Hematopoietic multipotent progenitor cell treated with erythropoietin and hydrocortisone succinate and interleukin-3 and kit ligand, for 17 days (in vitro differentiated cells): ENCODE measurements at regions not wholly inside any gene's neighbourhood (a gene's known extent, or its start where the extent isn't known, plus 50 kb on each side); places are given as distances from the start of the nearest gene placed in this dataset.
"Not testable (repeated sequence)": the region's sequence is repeated elsewhere in the genome, so short reads cannot be mapped to it uniquely, and the experiment has no call there.

ENCODE experiments used
- DNase-seq: peaks from one replicate; pipeline ENCODE4 v3.0.0-alpha.2; 2015; ENCODE audit warnings: low spot score

DNA sequence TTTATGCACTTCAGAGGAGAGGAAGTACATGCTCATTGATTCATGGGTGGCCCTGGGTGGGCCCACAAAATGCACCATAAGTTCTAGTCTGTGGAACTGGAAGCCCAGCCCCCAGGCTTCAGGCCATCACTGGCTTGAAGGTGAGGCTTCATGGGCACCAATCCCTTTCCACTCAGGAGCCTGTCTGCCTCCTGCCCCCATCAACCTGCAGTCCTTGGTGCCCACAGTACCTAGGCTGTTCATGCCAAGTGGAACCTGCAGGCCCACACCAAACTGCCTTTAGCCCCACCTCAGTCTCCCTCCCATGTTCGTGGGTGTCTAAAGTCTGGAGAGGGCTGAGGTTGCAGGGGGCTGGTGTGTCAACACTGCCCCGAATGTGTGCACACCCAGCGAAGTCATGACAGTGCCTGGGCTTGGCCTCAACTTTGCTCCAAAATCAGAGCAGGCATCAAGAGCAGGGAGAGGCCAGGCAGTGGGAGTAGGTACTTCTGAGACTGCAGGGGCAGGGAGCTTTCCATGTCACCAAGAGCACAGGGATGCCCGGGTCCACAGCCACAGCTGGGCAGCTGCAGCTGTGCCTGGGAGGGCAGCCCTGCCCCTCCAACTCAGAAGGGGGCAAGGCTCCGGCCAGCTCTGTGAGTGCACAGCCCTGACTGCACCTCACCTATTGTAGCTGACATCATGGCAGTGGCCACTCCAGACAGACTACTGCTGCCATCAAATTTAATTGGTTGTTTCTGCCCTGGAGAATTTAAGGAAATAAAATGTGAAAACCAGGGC is 1250.4 kb upstream of the IGFBP7 start:
- no peak for DNase-seq

DNA sequence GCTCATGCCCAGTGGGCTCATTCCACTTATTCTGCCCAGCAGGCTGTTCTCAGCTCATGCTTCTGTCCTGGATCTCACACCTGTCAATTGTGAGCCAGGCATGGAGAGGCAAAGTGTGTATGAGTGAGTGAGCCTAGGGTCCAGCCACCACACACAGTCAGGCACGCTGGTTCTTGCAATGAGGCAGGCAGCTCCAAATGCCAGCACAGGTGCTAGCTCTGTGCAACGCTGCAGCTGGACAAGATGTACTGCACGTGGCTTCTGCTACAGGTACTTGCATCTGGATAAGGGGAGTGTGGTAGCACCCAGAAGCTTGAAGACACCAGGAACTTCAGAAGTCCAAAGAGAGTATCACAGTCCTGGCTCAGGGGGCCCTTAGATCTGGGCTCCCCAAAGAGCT is 1249.4 kb upstream of the IGFBP7 start:
- no peak for DNase-seq

DNA sequence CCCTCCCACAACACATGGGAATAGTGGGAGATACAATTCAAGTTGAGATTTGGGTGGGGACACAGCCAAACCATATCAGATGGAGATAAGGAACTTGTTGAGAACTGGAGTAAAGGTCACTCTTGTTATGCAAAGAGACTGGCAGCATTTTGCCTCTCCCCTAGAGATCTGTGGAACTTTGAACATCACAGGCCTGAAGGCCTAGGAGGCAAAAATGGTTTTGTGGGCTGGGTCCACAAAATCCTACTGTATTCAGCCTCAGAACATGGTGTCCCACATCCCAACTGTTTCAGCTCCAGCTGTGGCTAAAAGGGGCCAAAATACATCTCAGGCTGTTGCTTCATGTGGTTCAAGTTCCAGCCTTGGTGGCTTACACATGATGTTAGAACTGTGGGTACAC is 1247.8 kb upstream of the IGFBP7 start:
- DNase-seq: no peak

DNA sequence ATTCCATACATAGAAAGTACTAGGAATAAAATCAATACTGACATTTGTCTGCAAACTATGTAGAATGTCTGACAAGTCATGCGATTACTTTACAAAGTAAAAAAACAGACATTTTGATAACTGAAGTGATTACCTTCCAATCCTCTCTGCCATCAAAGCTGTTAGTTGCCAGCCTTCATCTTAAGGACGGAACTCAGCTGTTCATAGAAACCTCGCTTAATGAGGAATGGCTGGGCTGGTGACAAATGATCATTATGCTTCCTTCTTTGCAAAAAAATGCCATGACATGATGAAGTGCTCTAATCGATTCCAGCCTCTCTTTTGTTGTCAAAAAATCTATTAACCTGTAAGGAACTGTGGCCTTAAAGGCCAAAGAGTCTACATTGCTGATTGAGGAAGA is 1214.9 kb upstream of the IGFBP7 start:
- no peak for DNase-seq

DNA sequence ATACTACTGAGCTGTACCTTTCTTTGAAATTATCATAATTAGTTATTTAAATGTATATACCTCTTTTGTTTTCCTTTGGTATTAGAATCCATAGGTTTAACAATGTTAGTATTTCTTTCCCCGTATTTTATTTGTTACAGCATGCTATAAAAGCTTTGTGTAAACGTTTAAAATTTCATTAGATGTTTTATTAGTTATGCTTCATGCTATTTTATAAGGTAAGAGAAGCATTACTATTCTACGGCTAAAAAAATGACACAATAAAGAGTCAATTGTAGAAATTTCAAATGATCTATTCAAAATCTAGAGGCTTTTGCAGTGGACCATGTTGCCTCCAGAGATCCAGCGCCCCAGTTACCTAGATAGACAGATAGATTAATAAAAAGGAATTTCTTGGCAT is 1203.3 kb upstream of the IGFBP7 start:
- no peak for DNase-seq

DNA sequence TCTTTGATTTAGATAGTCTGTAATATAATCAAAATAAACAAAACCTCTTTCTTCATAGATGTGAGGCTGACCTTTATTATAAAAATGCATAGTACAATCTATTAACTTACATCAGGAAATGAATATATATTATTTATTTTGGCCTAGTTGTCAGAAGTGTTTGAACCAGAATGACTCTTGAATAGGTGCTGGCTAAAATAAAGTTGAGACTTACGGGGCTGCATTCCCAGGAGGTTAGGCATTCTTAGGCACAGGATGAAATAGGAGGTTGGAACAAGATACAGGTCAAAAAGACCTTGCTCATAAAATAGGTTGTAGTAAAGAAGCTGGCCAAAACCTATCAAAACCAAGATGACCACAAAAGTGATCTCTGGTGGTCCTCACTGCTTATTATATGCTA is 1193.3 kb upstream of the IGFBP7 start:
- no peak for DNase-seq

DNA sequence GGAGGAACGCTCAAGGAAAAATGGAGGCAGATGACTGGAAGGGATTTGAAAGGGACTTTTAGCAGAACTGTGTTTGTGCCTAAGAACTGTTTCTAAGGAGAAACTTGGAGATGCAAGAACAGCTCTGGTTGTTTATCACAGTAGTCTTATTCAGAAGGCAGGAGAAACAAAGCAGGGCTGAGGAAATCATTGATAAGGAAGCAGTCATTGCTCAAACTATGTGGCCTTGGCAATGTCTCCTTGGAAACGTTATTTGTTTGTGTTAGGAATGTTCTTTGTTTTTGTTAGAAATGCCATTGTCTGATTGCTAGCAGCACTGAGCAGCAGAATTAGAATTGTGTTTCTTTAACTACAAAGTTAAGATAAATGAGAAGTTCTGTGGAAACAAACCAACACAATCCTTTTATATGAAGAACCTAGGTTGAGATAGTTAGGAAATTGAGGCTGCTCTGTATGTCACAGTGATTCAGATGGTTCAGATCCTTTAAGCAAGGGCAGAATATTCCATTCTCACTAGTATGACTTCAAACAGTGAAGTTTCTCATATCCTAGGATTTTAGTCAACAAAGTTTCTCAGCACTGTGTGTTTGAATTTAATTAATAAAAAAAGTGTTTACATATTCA is 1191.3 kb upstream of the IGFBP7 start:
- no peak for DNase-seq

DNA sequence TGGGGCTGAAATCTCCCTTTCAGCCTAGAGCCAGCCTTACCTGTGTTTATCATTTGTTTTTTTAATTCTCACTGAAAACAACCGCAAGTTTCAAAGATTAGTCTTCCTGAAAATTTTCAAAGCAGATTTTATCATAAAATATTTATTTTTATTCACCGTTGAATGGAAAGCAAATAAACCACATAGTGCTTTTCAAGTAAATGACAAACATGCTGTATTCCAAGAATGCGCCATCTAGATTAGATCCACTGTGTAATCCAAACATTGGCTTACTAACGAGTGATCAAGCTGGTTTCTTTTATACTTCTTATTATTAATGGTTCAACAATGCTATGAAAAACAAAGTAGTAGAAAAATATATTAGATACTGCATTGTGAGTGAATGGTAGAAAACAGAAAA is 1176.2 kb upstream of the IGFBP7 start:
- no peak for DNase-seq

DNA sequence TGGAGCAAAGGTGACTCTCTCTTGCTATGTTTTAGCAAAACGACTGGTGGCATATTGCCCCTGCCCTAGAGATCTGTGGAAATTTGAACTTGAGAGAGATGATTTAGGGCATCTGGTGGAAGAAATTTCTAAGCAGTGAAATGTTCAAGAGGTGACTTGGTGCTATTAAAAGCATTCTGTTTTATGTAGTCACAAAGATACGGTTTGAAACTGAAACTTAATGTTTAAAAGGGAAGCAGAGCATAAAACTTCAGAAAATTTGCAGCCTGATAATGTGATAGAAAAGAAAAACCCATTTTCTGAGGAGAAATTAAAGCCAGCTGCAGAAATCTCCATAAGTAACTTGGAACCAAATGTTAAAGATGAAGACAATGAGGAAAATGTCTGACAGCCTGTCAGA is 1170.7 kb upstream of the IGFBP7 start:
- DNase-seq: not testable (repeated sequence)

DNA sequence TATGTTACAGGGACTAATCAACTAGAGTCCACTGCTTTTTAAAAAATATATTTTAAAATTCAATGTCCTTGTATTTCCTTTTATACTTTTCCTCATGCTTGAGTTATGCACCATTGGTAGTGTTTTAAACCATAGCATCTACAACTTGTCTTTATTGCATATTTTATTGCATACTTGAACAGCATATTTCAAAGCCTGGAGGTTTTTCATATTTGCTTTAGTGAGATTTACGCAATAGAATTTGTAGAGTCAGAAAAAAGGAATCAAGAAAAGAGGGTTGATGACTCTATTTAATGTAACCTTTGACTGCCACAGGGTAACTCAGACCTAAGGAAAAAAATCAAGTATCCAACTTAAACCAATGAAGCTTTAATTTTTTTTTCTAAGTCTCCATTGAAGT is 1165.7 kb upstream of the IGFBP7 start:
- DNase-seq: no peak

DNA sequence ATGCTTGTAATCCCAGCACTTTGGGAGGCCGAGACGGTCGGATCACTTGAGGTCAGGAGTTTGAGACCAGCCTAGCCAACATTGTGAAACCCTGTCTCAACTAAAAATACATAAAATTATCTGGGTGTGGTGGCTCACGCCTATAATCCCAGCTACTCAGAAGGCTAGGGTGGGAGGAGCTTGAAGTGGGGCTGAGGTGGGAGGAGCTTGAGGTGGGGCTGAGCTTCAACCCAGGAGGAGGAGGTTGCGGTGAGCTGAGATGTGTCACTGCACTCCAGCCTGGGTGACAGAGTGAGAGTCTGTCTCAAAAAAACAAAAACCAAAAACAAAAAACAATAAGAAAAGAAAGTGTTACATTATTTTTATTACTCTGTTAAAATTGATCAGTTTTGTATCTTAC is 1164.4 kb upstream of the IGFBP7 start:
- no peak for DNase-seq

DNA sequence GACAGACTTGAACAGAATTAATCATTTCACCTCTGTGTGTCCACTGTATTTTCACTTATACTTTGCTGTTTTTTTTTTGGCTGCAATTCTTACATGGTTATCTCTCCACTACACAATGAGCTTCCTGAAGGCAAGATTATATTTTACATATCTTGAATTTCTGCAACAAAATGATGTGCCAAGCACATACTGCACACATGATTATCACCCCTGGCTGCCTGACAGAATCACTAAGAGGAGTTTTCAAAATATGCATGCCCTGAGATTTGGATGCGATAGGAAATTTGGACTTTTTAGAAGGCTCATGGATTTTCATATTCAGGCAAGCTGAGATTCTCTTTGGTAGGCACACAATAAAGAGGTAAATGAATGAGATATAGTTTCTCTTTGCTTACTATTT is 1162.1 kb upstream of the IGFBP7 start:
- DNase-seq: no peak

DNA sequence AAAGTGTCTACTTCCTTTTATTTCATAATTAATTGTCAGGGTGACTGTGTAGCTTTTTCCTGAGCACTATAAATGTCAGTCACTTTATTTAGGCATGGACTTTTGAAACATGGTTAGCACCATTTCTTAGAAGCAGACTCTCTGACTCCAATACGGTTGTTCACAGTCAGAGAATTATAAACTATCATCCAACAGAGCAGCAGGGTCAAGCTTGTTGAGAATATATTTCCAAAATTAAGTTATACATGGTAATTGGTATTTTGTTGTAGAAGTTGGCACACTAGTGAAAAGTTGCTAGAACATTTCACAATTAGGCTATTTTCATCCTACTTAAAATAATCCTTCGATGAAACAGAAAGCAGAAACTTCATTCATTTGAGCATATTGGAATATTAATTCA is 1155.5 kb upstream of the IGFBP7 start:
- DNase-seq: no peak

DNA sequence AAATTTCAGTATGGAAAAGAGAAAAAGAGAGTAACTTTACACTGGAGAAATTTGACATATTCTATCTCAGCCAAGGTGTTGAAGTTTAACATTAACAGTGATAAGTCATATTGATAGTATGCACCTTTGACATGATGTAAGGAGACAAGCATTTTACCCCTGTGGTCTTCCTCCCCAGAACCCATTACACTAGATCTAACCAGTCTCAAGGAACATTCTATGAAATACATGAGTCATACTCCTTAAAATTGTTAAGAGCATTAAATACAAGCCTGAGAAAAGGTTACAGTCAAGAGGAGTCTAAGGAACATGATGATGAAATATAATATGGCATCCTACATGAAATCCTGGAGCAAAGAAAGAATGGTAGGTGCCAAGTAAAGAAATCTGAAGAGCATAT is 1151.3 kb upstream of the IGFBP7 start:
- no peak for DNase-seq

DNA sequence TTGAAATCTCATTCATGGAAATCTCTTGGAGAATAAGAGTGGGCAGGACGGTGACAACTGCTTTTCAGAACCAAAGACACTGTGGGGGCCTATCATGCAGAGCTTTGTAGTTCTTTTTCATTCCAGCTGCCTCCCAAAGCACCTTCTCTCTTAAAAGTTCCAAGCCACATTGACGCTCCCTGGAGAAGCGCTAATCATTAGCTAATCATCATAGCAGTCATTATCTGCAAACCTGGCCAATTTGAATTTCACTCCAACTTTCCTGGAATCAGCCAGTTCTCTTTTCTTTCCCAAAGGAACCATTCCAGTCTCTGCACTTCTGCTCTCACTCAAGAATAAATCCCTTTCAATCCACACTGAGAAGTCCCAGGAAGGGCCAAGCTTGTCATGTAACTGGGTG is 1144.1 kb upstream of the IGFBP7 start:
- no peak for DNase-seq

DNA sequence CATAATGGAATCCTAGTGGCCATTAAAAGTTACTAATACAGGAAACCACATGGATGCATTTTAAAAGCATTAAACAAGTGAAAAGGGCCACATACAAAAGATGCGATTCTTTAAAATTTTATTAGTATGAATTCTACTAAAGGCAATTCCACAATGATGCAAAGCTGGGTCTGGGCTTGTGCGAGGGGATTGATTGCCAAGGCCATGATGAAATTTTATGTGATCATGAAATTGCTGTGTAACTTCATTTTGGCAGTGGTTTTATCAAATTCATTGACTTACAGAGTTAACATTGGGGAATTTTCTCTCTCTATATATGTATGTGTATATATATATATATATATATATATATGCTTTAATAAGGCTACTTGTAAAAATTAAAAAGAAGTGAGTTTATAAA is 1142.5 kb upstream of the IGFBP7 start:
- DNase-seq: no peak

DNA sequence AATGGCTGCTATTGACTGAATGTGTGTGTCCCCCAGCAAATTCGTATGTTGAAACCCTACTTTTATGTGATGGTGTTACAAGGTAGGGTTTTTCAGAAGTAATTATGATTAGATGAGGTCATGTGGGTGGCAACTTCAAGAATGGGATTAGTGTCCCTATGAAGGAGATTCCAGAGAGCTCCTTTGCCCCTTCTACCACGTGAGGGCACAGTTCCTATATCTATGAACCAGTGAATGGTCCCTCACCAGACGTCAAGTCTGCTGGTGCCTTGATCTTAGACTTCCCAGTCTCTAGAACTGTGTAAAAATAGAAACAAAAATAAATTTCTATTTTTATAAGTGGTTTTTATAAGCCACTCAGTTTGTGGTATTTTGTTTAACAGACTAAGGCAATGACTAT is 1137.6 kb upstream of the IGFBP7 start:
- no peak for DNase-seq

DNA sequence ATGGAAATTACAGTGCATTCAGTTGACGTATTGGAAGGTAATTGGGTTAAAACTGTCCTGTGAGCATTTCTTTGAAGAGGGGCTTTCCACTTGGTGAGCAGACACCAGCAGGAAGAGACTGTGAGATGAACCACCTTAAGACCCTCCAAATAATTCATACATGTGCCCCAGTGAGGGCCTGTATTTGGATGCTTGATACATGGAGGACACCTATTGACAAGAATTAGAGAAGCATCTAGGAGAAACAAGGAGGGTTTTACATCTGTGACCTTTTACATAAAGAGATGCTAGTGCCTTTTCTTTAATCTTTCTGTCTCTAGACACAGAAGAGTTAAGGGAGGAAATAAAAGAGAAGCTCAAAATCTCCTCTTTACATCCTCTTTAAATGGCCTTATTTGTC is 1115.3 kb upstream of the IGFBP7 start:
- DNase-seq: no peak

DNA sequence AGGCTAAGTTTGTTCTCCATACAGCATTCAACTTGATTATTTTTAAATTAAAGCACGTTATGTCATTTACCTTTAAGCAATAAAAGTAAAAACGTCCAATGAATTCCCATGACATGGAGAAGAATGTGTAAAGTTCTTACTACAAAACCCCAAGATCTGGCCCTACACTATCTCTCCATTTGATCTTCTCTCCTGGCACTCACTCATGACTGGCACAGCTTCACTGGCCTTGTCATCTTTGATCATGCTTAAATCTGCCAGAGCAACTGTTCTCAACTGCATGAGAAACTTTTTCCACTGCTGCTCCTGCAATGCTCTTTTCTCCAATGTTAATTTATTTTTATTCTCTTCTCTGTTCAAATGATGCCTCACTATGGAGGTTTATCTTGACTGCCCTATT is 1109.0 kb upstream of the IGFBP7 start:
- no peak for DNase-seq

DNA sequence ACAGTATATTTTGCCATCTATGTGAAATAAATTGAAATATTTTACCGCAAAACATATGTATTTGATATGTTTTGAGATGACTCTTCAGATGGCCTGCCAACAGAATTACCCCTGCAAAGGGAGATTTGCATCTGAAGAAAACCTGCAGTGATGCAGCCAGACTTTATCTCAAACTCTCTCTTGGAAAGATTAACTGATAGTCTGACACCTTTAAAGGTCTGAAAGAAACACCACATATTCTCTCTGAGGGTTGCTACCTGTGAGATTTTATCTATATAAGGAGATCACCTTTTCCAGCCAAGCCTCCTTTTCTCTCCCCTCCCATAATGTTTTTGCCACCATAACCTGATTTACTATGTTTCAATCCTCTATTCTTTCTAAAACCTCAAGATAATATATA is 1106.3 kb upstream of the IGFBP7 start:
- no peak for DNase-seq

DNA sequence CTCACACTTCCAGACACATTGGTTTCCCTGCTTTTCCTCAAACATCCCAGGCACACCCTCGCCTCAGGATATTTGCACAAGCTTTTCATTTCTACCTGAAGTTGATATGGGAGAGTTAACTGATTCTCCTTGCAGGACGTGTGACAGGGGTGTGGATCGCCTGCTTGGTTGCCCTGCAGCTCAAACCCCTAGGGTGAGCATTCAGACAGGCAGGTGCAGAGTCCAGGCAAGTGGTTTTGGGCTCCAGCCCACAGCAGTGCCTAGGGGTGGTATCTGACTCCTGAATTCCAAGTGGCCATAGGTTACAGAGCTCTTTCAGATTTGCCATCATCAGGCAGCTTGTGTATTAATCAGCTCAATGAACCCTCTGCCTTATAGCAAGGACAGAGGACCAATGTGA is 1104.2 kb upstream of the IGFBP7 start:
- no peak for DNase-seq

DNA sequence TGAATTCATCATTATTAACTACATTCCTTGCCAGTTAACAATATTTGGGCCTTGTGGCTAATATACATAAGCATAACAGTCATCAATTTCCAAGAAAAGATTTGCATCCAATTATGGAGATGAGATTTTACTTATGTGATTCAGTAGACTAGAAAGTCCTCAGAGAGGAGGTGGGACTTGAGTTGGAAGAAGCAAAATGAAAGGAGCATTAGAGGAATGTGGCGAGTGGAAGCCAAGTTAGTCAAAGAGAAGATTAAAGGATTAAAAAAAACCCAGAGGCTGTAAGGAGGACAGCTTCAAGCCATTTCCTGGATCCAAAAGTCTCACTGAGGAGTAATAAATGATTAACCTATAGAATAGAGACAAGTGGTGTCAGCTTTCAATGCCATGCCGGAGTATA is 1099.4 kb upstream of the IGFBP7 start:
- DNase-seq: no peak

DNA sequence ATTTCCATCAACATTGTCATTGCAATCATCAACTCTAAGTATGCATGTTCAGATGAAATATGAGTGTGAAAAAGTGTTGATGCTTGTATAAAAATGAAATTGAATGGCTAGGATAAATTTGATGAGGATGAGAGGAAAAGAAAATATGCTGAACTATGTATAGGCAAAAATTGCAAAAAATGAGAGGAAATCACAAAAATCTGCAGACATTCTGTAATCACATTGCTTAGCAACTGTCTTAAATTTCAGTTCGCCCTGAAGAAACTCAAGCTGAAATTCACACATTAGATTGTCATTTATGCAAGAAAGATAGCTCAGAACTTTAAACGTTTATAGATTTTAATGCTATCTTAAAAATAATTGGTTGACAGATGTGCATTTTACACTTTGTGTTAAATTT is 1098.8 kb upstream of the IGFBP7 start:
- DNase-seq: no peak
